ENCODE measurements at regions not wholly inside any gene's neighbourhood (a gene's known extent, or its start where the extent isn't known, plus 50 kb on each side); places are given as distances from the start of the nearest gene placed in this dataset.

- TF ChIP-seq CTCF (IDR thresholded peaks at IDR 0.05) (no peak), POLR2A (IDR thresholded peaks at IDR 0.05) (no peak)
These were observed 95.1 kb downstream of the CD83 start for GRCh38 chr6:14212632-14213031.
